CD8-positive, alpha-beta memory T cell (primary cell): ENCODE measurements at regions not wholly inside any gene's neighbourhood (a gene's known extent, or its start where the extent isn't known, plus 50 kb on each side); places are given as distances from the start of the nearest gene placed in this dataset.
A peak's percentile ranks its signal among the peaks of the same experiment; 100 is the strongest.

ENCODE experiments used
- CTCF ChIA-PET: fragments of 350-600 bp; sonication (Branson Sonifier 250); formaldehyde crosslinking; loops from one replicate; lab custom pipeline; 2021; ENCODE audit warnings: antibody characterized with exemption; lab: Charles Lee
- POLR2A ChIA-PET: fragments of 350-600 bp; sonication (Branson Sonifier 250); formaldehyde crosslinking; loops from one replicate; lab custom pipeline; 2021; ENCODE audit warnings: antibody characterized with exemption; lab: Charles Lee
- DNase-seq, 5 donors: peaks; one replicate each; pipeline versions ENCODE4 v3.0.0 to v3.0.0-alpha.2; 2020 to 2022; ENCODE audit warnings: mixed read lengths in 1 of 5
- H3K27ac ChIP-seq: one replicate; pipeline ENCODE4 v1.7.0; 2013; ENCODE audit warnings: low read depth, mild to moderate bottlenecking, low read length, moderate library complexity
- H3K27me3 ChIP-seq: 2 replicates; pipeline ENCODE4 v1.7.0; 2013; ENCODE audit warnings: low read length, mild to moderate bottlenecking; ENCODE audit not compliant: insufficient read depth, poor library complexity, severe bottlenecking
- H3K36me3 ChIP-seq: 2 replicates; pipeline ENCODE4 v1.7.0; 2013; ENCODE audit warnings: mild to moderate bottlenecking, low read length, moderate library complexity; ENCODE audit not compliant: insufficient read depth
- H3K4me1 ChIP-seq: 2 replicates; pipeline ENCODE4 v1.7.0; 2013; ENCODE audit warnings: mild to moderate bottlenecking, low read length, moderate library complexity; ENCODE audit not compliant: insufficient read depth
- H3K4me3 ChIP-seq: 2 replicates; pipeline ENCODE4 v1.7.0; 2013; ENCODE audit warnings: mild to moderate bottlenecking, low read length
- H3K9me3 ChIP-seq: 2 replicates; pipeline ENCODE4 v1.7.0; 2013; ENCODE audit warnings: mild to moderate bottlenecking, low read length
- H3K27ac Mint-ChIP-seq, 8 donors: one replicate each; pipeline ENCODE4 v1.8.0; 2020 to 2021; ENCODE audit warnings: mixed read lengths in 8 of 8, mild to moderate bottlenecking in 6 of 8, inconsistent platforms in 3 of 8, moderate library complexity in 3 of 8
- H3K27me3 Mint-ChIP-seq, 2 donors: one replicate each; pipeline ENCODE4 v1.8.0; 2020 to 2021; ENCODE audit warnings: mixed read lengths in 2 of 2, mild to moderate bottlenecking in 1 of 2, moderate library complexity in 1 of 2
- H3K36me3 Mint-ChIP-seq, 3 donors: one replicate each; pipeline ENCODE4 v1.8.0; 2020 to 2021; ENCODE audit warnings: mixed read lengths in 3 of 3, inconsistent platforms in 1 of 3, mild to moderate bottlenecking in 1 of 3
- H3K4me1 Mint-ChIP-seq, 3 donors: one replicate each; pipeline ENCODE4 v1.8.0; 2020 to 2021; ENCODE audit warnings: mixed read lengths in 3 of 3, inconsistent platforms in 1 of 3, mild to moderate bottlenecking in 1 of 3
- H3K4me3 Mint-ChIP-seq, 7 donors: one replicate each; pipeline ENCODE4 v1.8.0; 2020 to 2021; ENCODE audit warnings: mixed read lengths in 7 of 7, mild to moderate bottlenecking in 6 of 7, moderate library complexity in 4 of 7, inconsistent platforms in 2 of 7
- H3K9me3 Mint-ChIP-seq, 5 donors: one replicate each; pipeline ENCODE4 v1.8.0; 2020 to 2022; ENCODE audit warnings: mixed read lengths in 5 of 5, mild to moderate bottlenecking in 3 of 5, moderate library complexity in 2 of 5, inconsistent platforms in 1 of 5

- Histone ChIP-seq H3K27ac (no peak overlapping the region), H3K4me1 (no peaks in the 10 kb centered on the region), H3K9me3 (no peaks in the 10 kb centered on the region), H3K36me3 (no peaks in the 10 kb centered on the region), H3K27me3 (peaks cover 8% of the 10 kb centered on the region), H3K4me3 (no peak overlapping the region)
- Mint-ChIP-seq H3K9me3 (no peaks in the 10 kb centered on the region), H3K4me1 (no peaks in the 10 kb centered on the region), H3K27me3 (peaks cover 5 to 15% of the 10 kb centered on the region in 2 donors), H3K36me3 (no peaks in the 10 kb centered on the region), H3K4me3 (no peak overlapping the region), H3K27ac (peak overlapping the region in 1 of 8 donors; percentile 37)
- CTCF ChIA-PET, result no interaction called here
- POLR2A ChIA-PET, result no interaction called here
- DNase-seq, result no peak
Measured at GRCh38 chr17:79544142-79544914, 66.5 kb downstream of the RBFOX3 start.

- H3K4me1 ChIP-seq, result no peaks in the 10 kb centered on the region
- H3K4me3 ChIP-seq, result no peak overlapping the region
- H3K27ac ChIP-seq, result no peak overlapping the region
- Mint-ChIP-seq H3K27ac (no peak overlapping the region), H3K9me3 (no peaks in the 10 kb centered on the region), H3K4me1 (no peaks in the 10 kb centered on the region), H3K4me3 (no peak overlapping the region), H3K36me3 (no peaks in the 10 kb centered on the region), H3K27me3 (peaks cover 5 to 13% of the 10 kb centered on the region in 2 donors)
- H3K27me3 ChIP-seq, result peaks cover 8% of the 10 kb centered on the region
- H3K36me3 ChIP-seq, result no peaks in the 10 kb centered on the region
- ChIA-PET POLR2A (no interaction called here), CTCF (no interaction called here)
- H3K9me3 ChIP-seq, result no peaks in the 10 kb centered on the region
- DNase-seq, result no peak
Measured at GRCh38 chr17:79543531-79543930, 67.3 kb downstream of the RBFOX3 start.

GRCh38 chr17:79542718-79543117 is 68.1 kb downstream of the RBFOX3 start:
- H3K9me3 Mint-ChIP-seq, result no peaks in the 10 kb centered on the region
- Histone ChIP-seq H3K4me1 (no peaks in the 10 kb centered on the region), H3K9me3 (no peaks in the 10 kb centered on the region), H3K27me3 (peaks cover 8% of the 10 kb centered on the region), H3K36me3 (no peaks in the 10 kb centered on the region), H3K4me3 (no peak overlapping the region), H3K27ac (no peak overlapping the region)
- no peak overlapping the region for H3K27ac Mint-ChIP-seq
- no peak overlapping the region for H3K4me3 Mint-ChIP-seq
- ChIA-PET CTCF (no interaction called here), POLR2A (no interaction called here)
- H3K4me1 Mint-ChIP-seq, result no peaks in the 10 kb centered on the region
- H3K36me3 Mint-ChIP-seq, result no peaks in the 10 kb centered on the region
- DNase-seq, result no peak
- peaks cover 5 to 13% of the 10 kb centered on the region in 2 donors for H3K27me3 Mint-ChIP-seq

GRCh38 chr17:79541056-79541850 is 69.6 kb downstream of the RBFOX3 start:
- POLR2A ChIA-PET, result no interaction called here
- no peak for DNase-seq
- Histone ChIP-seq H3K4me1 (no peaks in the 10 kb centered on the region), H3K27me3 (peaks cover 7% of the 10 kb centered on the region), H3K4me3 (no peak overlapping the region), H3K27ac (no peak overlapping the region), H3K9me3 (no peaks in the 10 kb centered on the region), H3K36me3 (no peaks in the 10 kb centered on the region)
- no peaks in the 10 kb centered on the region for H3K4me1 Mint-ChIP-seq
- H3K36me3 Mint-ChIP-seq, result peaks cover 0 to 2% (median 0%) of the 10 kb centered on the region in 3 donors
- H3K27ac Mint-ChIP-seq, result no peak overlapping the region
- CTCF ChIA-PET, result no interaction called here
- peaks cover 5 to 17% of the 10 kb centered on the region in 2 donors for H3K27me3 Mint-ChIP-seq
- no peaks in the 10 kb centered on the region for H3K9me3 Mint-ChIP-seq
- H3K4me3 Mint-ChIP-seq, result no peak overlapping the region

GRCh38 chr17:79539944-79540705 is 70.7 kb downstream of the RBFOX3 start:
- CTCF ChIA-PET, result no interaction called here
- H3K4me3 Mint-ChIP-seq, result no peak overlapping the region
- Histone ChIP-seq H3K27ac (no peak overlapping the region), H3K27me3 (no peaks in the 10 kb centered on the region), H3K4me3 (no peak overlapping the region), H3K9me3 (no peaks in the 10 kb centered on the region), H3K4me1 (no peaks in the 10 kb centered on the region), H3K36me3 (no peaks in the 10 kb centered on the region)
- POLR2A ChIA-PET, result no interaction called here
- H3K4me1 Mint-ChIP-seq, result no peaks in the 10 kb centered on the region
- peaks cover 5 to 11% of the 10 kb centered on the region in 2 donors for H3K27me3 Mint-ChIP-seq
- H3K27ac Mint-ChIP-seq, result no peak overlapping the region
- H3K9me3 Mint-ChIP-seq, result no peaks in the 10 kb centered on the region
- no peak for DNase-seq
- H3K36me3 Mint-ChIP-seq, result peaks cover 0 to 2% (median 0%) of the 10 kb centered on the region in 3 donors

GRCh38 chr17:79538291-79538690 is 72.6 kb downstream of the RBFOX3 start:
- H3K27ac Mint-ChIP-seq, result no peak overlapping the region
- no peak for DNase-seq
- POLR2A ChIA-PET, result no interaction called here
- Histone ChIP-seq H3K4me1 (no peaks in the 10 kb centered on the region), H3K9me3 (no peaks in the 10 kb centered on the region), H3K36me3 (no peaks in the 10 kb centered on the region), H3K4me3 (no peak overlapping the region), H3K27me3 (no peaks in the 10 kb centered on the region), H3K27ac (no peak overlapping the region)
- no peaks in the 10 kb centered on the region for H3K4me1 Mint-ChIP-seq
- H3K36me3 Mint-ChIP-seq, result peaks cover 0 to 2% (median 0%) of the 10 kb centered on the region in 3 donors
- H3K4me3 Mint-ChIP-seq, result no peak overlapping the region
- H3K27me3 Mint-ChIP-seq, result peaks cover 5 to 15% of the 10 kb centered on the region in 2 donors
- H3K9me3 Mint-ChIP-seq, result no peaks in the 10 kb centered on the region
- CTCF ChIA-PET, result no interaction called here

- no peak overlapping the region for H3K27ac ChIP-seq
- H3K36me3 ChIP-seq, result no peaks in the 10 kb centered on the region
- H3K9me3 Mint-ChIP-seq, result no peaks in the 10 kb centered on the region
- no peak for DNase-seq
- no peak overlapping the region for H3K27ac Mint-ChIP-seq
- H3K4me3 ChIP-seq, result no peak overlapping the region
- peaks cover 0 to 2% (median 0%) of the 10 kb centered on the region in 3 donors for H3K36me3 Mint-ChIP-seq
- POLR2A ChIA-PET, result no interaction called here
- H3K27me3 ChIP-seq, result no peaks in the 10 kb centered on the region
- CTCF ChIA-PET, result no interaction called here
- H3K4me1 Mint-ChIP-seq, result no peaks in the 10 kb centered on the region
- no peak overlapping the region for H3K4me3 Mint-ChIP-seq
- no peaks in the 10 kb centered on the region for H3K4me1 ChIP-seq
- peaks cover 5 to 16% of the 10 kb centered on the region in 2 donors for H3K27me3 Mint-ChIP-seq
- no peaks in the 10 kb centered on the region for H3K9me3 ChIP-seq
Measured at GRCh38 chr17:79537686-79538085, 73.2 kb downstream of the RBFOX3 start.

- no peaks in the 10 kb centered on the region for H3K4me1 Mint-ChIP-seq
- Histone ChIP-seq H3K4me1 (no peaks in the 10 kb centered on the region), H3K9me3 (no peaks in the 10 kb centered on the region), H3K27me3 (no peaks in the 10 kb centered on the region), H3K4me3 (no peak overlapping the region), H3K36me3 (no peaks in the 10 kb centered on the region), H3K27ac (no peak overlapping the region)
- peak overlapping the region in 1 of 8 donors; percentile 57 for H3K27ac Mint-ChIP-seq
- DNase-seq, result no peak
- peaks cover 0 to 2% (median 0%) of the 10 kb centered on the region in 3 donors for H3K36me3 Mint-ChIP-seq
- no peaks in the 10 kb centered on the region for H3K9me3 Mint-ChIP-seq
- H3K4me3 Mint-ChIP-seq, result no peak overlapping the region
- H3K27me3 Mint-ChIP-seq, result peaks cover 5 to 18% of the 10 kb centered on the region in 2 donors
- POLR2A ChIA-PET, result no interaction called here
- CTCF ChIA-PET, result no interaction called here
Measured at GRCh38 chr17:79537061-79537460, 73.8 kb downstream of the RBFOX3 start.
